H9 (cell line): ENCODE measurements at regions not wholly inside any gene's neighbourhood (a gene's known extent, or its start where the extent isn't known, plus 50 kb on each side); places are given as distances from the start of the nearest gene placed in this dataset.

ENCODE experiments used
- DNase-seq: peaks from one replicate; pipeline ENCODE4 v3.0.0-alpha.2; 2017
- H2AFZ ChIP-seq: one replicate; pipeline ENCODE4 v1.6.1; 2013; ENCODE audit warnings: mild to moderate bottlenecking, low read length, control low read depth, moderate library complexity
- H2AK5ac ChIP-seq: 2 replicates; pipeline ENCODE4 v1.6.1; 2013; ENCODE audit warnings: low read length, control low read depth, mixed read lengths; ENCODE audit not compliant: insufficient read length
- H2BK120ac ChIP-seq: one replicate; pipeline ENCODE4 v1.6.1; 2013; ENCODE audit warnings: low read depth, mild to moderate bottlenecking, low read length, control low read depth, inconsistent platforms; ENCODE audit not compliant: poor library complexity, severe bottlenecking
- H2BK12ac ChIP-seq: 2 replicates; pipeline ENCODE4 v1.6.1; 2013; ENCODE audit warnings: low read length, control low read depth, mixed read lengths, low read depth; ENCODE audit not compliant: insufficient read length
- H2BK15ac ChIP-seq: 2 replicates; pipeline ENCODE4 v1.6.1; 2013; ENCODE audit warnings: low read depth, low read length, control low read depth
- H2BK20ac ChIP-seq: one replicate; pipeline ENCODE4 v1.6.1; 2013; ENCODE audit warnings: low read depth, mild to moderate bottlenecking, low read length, control low read depth, inconsistent platforms; ENCODE audit not compliant: poor library complexity, severe bottlenecking
- H2BK5ac ChIP-seq: 2 replicates; pipeline ENCODE4 v1.6.1; 2013; ENCODE audit warnings: low read length, control low read depth, mixed read lengths; ENCODE audit not compliant: insufficient read length
- H3K14ac ChIP-seq: 2 replicates; pipeline ENCODE4 v1.6.1; 2013; ENCODE audit warnings: low read length, control low read depth; ENCODE audit not compliant: insufficient read depth
- H3K18ac ChIP-seq: 2 replicates; pipeline ENCODE4 v1.6.1; 2013; ENCODE audit warnings: low read depth, mild to moderate bottlenecking, mixed read lengths, low read length, control low read depth; ENCODE audit not compliant: insufficient read length
- H3K23ac ChIP-seq: 2 replicates; pipeline ENCODE4 v1.6.1; 2013; ENCODE audit warnings: low read length, control low read depth, mixed read lengths, low read depth; ENCODE audit not compliant: insufficient read length
- H3K23me2 ChIP-seq: 2 replicates; pipeline ENCODE4 v1.6.1; 2013; ENCODE audit warnings: low read depth, mild to moderate bottlenecking, mixed read lengths, low read length, control low read depth; ENCODE audit not compliant: insufficient read length, poor library complexity, severe bottlenecking
- H3K27ac ChIP-seq: 2 replicates; pipeline ENCODE4 v1.5.1; 2013; ENCODE audit warnings: low read length, control low read depth, mixed read lengths, low read depth; ENCODE audit not compliant: insufficient read length
- H3K27me3 ChIP-seq: 2 replicates; pipeline ENCODE4 v1.6.1; 2013; ENCODE audit warnings: low read length, control low read depth, inconsistent platforms; ENCODE audit not compliant: insufficient read depth
- H3K4ac ChIP-seq: 2 replicates; pipeline ENCODE4 v1.6.1; 2013; ENCODE audit warnings: low read depth, mild to moderate bottlenecking, control low read depth, inconsistent platforms, low read length, moderate library complexity
- H3K4me1 ChIP-seq: 2 replicates; pipeline ENCODE4 v1.6.1; 2013; ENCODE audit warnings: low read length, control low read depth, inconsistent platforms; ENCODE audit not compliant: insufficient read depth
- H3K4me2 ChIP-seq: 2 replicates; pipeline ENCODE4 v1.6.1; 2013; ENCODE audit warnings: low read length, control low read depth, mixed read lengths; ENCODE audit not compliant: insufficient read length, insufficient read depth
- H3K56ac ChIP-seq: 2 replicates; pipeline ENCODE4 v1.6.1; 2013; ENCODE audit warnings: low read depth, mild to moderate bottlenecking, mixed read lengths, low read length, control low read depth; ENCODE audit not compliant: insufficient read length
- H3K79me1 ChIP-seq: 2 replicates; pipeline ENCODE4 v1.6.1; 2013; ENCODE audit warnings: low read depth, mild to moderate bottlenecking, moderate library complexity, low read length, control low read depth, inconsistent platforms; ENCODE audit not compliant: insufficient read depth, poor library complexity, severe bottlenecking
- H3K79me2 ChIP-seq: 2 replicates; pipeline ENCODE4 v1.6.1; 2013; ENCODE audit warnings: low read length, control low read depth, inconsistent platforms; ENCODE audit not compliant: insufficient read depth
- H3K9ac ChIP-seq: 2 replicates; pipeline ENCODE4 v1.6.1; 2013; ENCODE audit warnings: low read length, control low read depth, mixed read lengths; ENCODE audit not compliant: insufficient read length; ENCODE audit errors: extremely low read depth
- H3K9me3 ChIP-seq: one replicate; pipeline ENCODE4 v1.6.1; 2013; ENCODE audit warnings: low read depth, low read length, inconsistent platforms; ENCODE audit not compliant: control insufficient read depth
- H3T11ph ChIP-seq: one replicate; pipeline ENCODE4 v1.6.1; 2013; ENCODE audit warnings: mild to moderate bottlenecking, low read length, control low read depth, inconsistent platforms
- H4K20me1 ChIP-seq: one replicate; pipeline ENCODE4 v1.6.1; 2013; ENCODE audit not compliant: control insufficient read depth, insufficient read length, insufficient read depth
- H4K5ac ChIP-seq: 2 replicates; pipeline ENCODE4 v1.6.1; 2013; ENCODE audit warnings: low read depth, mild to moderate bottlenecking, mixed read lengths, low read length, control low read depth; ENCODE audit not compliant: insufficient read length
- H4K8ac ChIP-seq: replicated peaks from 2 replicates; pipeline ENCODE4 v1.6.1; 2013; ENCODE audit warnings: low read length, control low read depth, mixed read lengths, low read depth; ENCODE audit not compliant: insufficient read length
- H4K91ac ChIP-seq: 2 replicates; pipeline ENCODE4 v1.6.1; 2013; ENCODE audit warnings: low read depth, mild to moderate bottlenecking, moderate library complexity, mixed read lengths, low read length, control low read depth; ENCODE audit not compliant: insufficient read length
- H3K27ac Mint-ChIP-seq, 3 experiments: 2 replicates in 2 of 3; 3 replicates in 1 of 3; pipeline ENCODE4 v1.8.0; 2020 to 2021; ENCODE audit warnings: mixed read lengths in 3 of 3, mild to moderate bottlenecking in 1 of 3, moderate library complexity in 1 of 3
- H3K27me3 Mint-ChIP-seq: 2 replicates; pipeline ENCODE4 v1.8.0; 2021; ENCODE audit warnings: low read depth, mild to moderate bottlenecking, moderate library complexity, mixed read lengths
- H3K36me3 Mint-ChIP-seq, 3 experiments: 2 replicates in 2 of 3; 3 replicates in 1 of 3; pipeline ENCODE4 v1.8.0; 2020 to 2021; ENCODE audit warnings: low read depth in 3 of 3, mixed read lengths in 3 of 3; ENCODE audit not compliant: insufficient read depth in 1 of 3
- H3K4me1 Mint-ChIP-seq, 2 experiments: 2 replicates each; pipeline ENCODE4 v1.8.0; 2020; ENCODE audit warnings: mixed read lengths in 2 of 2
- H3K4me3 Mint-ChIP-seq, 2 experiments: 2 replicates in 1 of 2; 3 replicates in 1 of 2; pipeline ENCODE4 v1.8.0; 2020 to 2021; ENCODE audit warnings: mild to moderate bottlenecking in 2 of 2, mixed read lengths in 2 of 2, moderate library complexity in 1 of 2
- H3K9me3 Mint-ChIP-seq, 2 experiments: 2 replicates in 1 of 2; 3 replicates in 1 of 2; pipeline ENCODE4 v1.8.0; 2020; ENCODE audit warnings: mild to moderate bottlenecking in 2 of 2, mixed read lengths in 2 of 2, moderate library complexity in 1 of 2
- CTCF ChIP-seq: fragments of 200-600 bp; sonication (generic); conservative IDR thresholded peaks from 3 replicates; pipeline ENCODE4 v1.8.0; 2021; ENCODE audit warnings: antibody characterized with exemption, mild to moderate bottlenecking
- WGBS: extraction: QIAGEN DNeasy Blood & Tissue Kit; methylation state at CpG from one replicate; pipeline ENCODE4 v1.1.7; 2013; ENCODE audit warnings: missing lambda C conversion rate, low lambda C conversion rate, mixed read lengths; ENCODE audit not compliant: insufficient read length; ENCODE audit errors: extremely low coverage; 5-methylcytosine and 5-hydroxymethylcytosine counted together

DNA sequence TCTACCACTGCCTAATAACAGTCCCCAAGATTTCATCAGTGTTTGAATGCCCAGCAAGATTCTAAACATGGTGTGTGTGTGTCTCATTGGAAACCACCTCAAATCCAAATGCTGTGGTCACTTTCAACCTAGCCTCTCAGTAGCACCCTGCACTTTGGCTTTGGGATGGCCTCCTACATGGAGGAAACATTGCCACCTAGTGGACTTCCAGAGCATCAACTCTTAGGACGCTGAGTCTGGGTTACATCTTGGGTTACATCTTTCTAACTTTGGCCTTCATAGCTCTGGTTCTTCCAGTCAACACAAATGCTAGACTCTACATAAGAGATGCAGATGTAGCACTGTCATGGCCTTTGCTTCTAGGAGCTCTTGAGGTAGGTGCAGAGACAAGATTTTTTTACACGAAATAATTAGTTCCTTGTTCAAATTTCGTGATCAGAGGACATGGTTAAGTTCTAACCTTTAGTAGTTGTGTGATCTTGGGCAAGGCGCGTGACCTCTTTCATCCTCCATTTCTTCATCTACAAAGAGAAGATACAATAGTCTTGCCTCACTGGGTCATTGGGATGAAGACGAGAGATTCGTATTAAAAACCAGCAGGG, 113.5 kb upstream of the VASH1 start:
- Histone ChIP-seq H4K91ac (no peak overlapping the region), H3K27me3 (no peaks in the 10 kb centered on the region), H3K18ac (no peak overlapping the region), H3K4ac (no peak overlapping the region), H2BK12ac (no peak overlapping the region), H3K23me2 (no peaks in the 10 kb centered on the region), H3K79me2 (no peaks in the 10 kb centered on the region), H3K79me1 (no peaks in the 10 kb centered on the region), H4K5ac (no peak overlapping the region), H3K23ac (no peak overlapping the region), H3K27ac (no peak overlapping the region), H2AK5ac (no peak overlapping the region), H3K9ac (no peak overlapping the region), H2BK20ac (no peak overlapping the region), H2AFZ (no peak overlapping the region), H3K9me3 (no peaks in the 10 kb centered on the region), H3T11ph (no peak overlapping the region), H3K4me1 (no peaks in the 10 kb centered on the region), H2BK15ac (no peak overlapping the region), H4K20me1 (no peaks in the 10 kb centered on the region), H2BK5ac (no peak overlapping the region), H4K8ac (no peak overlapping the region), H3K4me2 (no peak overlapping the region), H3K14ac (no peak overlapping the region), H2BK120ac (no peak overlapping the region), H3K56ac (no peak overlapping the region)
- peak; percentile 86 for TF ChIP-seq CTCF
- H3K9me3 Mint-ChIP-seq, result no peaks in the 10 kb centered on the region
- no peaks in the 10 kb centered on the region for H3K36me3 Mint-ChIP-seq
- H3K4me1 Mint-ChIP-seq, result peaks cover 13 to 14% of the 10 kb centered on the region in 2 experiments
- no CpG with 5 or more reads among the region's 7 CpGs for WGBS
- DNase-seq, result peak; percentile 62
- no peaks in the 10 kb centered on the region; the same call in none of the 2 replicates for H3K27me3 Mint-ChIP-seq
- no peak overlapping the region; a peak in 1 of 7 replicates for H3K27ac Mint-ChIP-seq
- H3K4me3 Mint-ChIP-seq, result no peak overlapping the region
